ENCODE measurements at regions not wholly inside any gene's neighbourhood (a gene's known extent, or its start where the extent isn't known, plus 50 kb on each side); places are given as distances from the start of the nearest gene placed in this dataset.

DNA sequence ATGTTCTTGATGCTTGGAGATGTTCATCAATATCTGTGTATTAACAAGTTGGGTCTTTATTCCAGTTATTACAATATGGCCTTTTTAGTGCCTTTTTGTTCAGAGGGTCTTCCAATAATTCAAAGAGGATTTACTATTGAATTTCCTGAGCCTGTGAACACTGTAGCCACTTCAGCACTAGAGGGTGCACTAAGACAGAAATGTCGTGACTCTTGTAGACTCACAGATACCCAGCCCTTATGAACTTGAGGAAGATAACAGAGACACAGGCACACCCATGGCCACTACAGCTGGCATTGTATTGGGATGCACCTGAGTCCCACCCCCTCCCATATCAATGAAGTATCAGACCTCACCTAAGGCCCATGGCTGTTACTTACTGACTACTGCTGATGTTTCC is 54.4 kb upstream of the ACTRT1 start:
- TF ChIP-seq POLR2A (IDR thresholded peaks at IDR 0.05) = no peak
- TF ChIP-seq, protein P1, sequence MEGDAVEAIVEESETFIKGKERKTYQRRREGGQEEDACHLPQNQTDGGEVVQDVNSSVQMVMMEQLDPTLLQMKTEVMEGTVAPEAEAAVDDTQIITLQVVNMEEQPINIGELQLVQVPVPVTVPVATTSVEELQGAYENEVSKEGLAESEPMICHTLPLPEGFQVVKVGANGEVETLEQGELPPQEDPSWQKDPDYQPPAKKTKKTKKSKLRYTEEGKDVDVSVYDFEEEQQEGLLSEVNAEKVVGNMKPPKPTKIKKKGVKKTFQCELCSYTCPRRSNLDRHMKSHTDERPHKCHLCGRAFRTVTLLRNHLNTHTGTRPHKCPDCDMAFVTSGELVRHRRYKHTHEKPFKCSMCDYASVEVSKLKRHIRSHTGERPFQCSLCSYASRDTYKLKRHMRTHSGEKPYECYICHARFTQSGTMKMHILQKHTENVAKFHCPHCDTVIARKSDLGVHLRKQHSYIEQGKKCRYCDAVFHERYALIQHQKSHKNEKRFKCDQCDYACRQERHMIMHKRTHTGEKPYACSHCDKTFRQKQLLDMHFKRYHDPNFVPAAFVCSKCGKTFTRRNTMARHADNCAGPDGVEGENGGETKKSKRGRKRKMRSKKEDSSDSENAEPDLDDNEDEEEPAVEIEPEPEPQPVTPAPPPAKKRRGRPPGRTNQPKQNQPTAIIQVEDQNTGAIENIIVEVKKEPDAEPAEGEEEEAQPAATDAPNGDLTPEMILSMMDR (IDR thresholded peaks at IDR 0.05) = no peak
- no peak for TF ChIP-seq EP300 (IDR thresholded peaks at IDR 0.05)
- no peak for TF ChIP-seq POLR2AphosphoS5 (IDR thresholded peaks at IDR 0.05)

Data from stomach (tissue), 4 donors.